Uterus (tissue), 3 donors: ENCODE measurements at regions not wholly inside any gene's neighbourhood (a gene's known extent, or its start where the extent isn't known, plus 50 kb on each side); places are given as distances from the start of the nearest gene placed in this dataset.

Experiments
- DNase-seq, 2 donors: peaks; one replicate each; pipeline ENCODE4 v3.0.0-alpha.2; 2019 to 2020
- H3K27ac ChIP-seq, 2 donors: fragments of 200-600 bp; sonication (generic); 1 replicate in 1 of 2; 2 replicates in 1 of 2; pipeline ENCODE4 v1.5.1; 2016 to 2018
- H3K27me3 ChIP-seq, 2 donors: fragments of 200-600 bp; sonication (generic); one replicate each; pipeline ENCODE4 v1.5.1; 2018 to 2019; ENCODE audit warnings: control low read depth in 1 of 2
- H3K36me3 ChIP-seq, 2 donors: fragments of 200-600 bp; sonication (generic); one replicate each; pipeline ENCODE4 v1.5.1; 2019; ENCODE audit warnings: control low read depth in 1 of 2
- H3K4me1 ChIP-seq, 2 donors: fragments of 200-600 bp; sonication (generic); one replicate each; pipeline ENCODE4 v1.5.1; 2018 to 2019; ENCODE audit warnings: control low read depth in 1 of 2
- H3K4me3 ChIP-seq, 2 donors: fragments of 200-600 bp; sonication (generic); 1 replicate in 1 of 2; 2 replicates in 1 of 2; pipeline ENCODE4 v1.5.1; 2018 to 2019; ENCODE audit warnings: mild to moderate bottlenecking in 1 of 2
- H3K9me3 ChIP-seq, 2 donors: fragments of 200-600 bp; sonication (generic); one replicate each; pipeline ENCODE4 v1.5.1; 2019; ENCODE audit warnings: control low read depth in 1 of 2
- CTCF ChIP-seq, 4 experiments: fragments of 200-600 bp in 2 of 4; fragments of 450-650 bp in 2 of 4; sonication (generic) in 2 of 4; IDR thresholded peaks; one replicate each; pipeline ENCODE4 v1.5.1; 2016 to 2019; ENCODE audit warnings: antibody characterized with exemption in 4 of 4, mild to moderate bottlenecking in 2 of 4, moderate library complexity in 1 of 4
- POLR2A ChIP-seq, 2 donors: fragments of 450-650 bp; IDR thresholded peaks; one replicate each; pipeline ENCODE4 v1.6.1; 2016; ENCODE audit warnings: antibody characterized with exemption in 2 of 2, mild to moderate bottlenecking in 1 of 2, moderate library complexity in 1 of 2
- intact Hi-C: fragments of 100-400 bp; cut with DNase I; formaldehyde crosslinking; loops from one replicate; pipeline ENCODE4 v1.15.1; 2023; ENCODE audit warnings: low total_unique reads
- donor health status: DM: yes; HTN: yes; CAD: no.

- intact Hi-C loops: no loop called here
- H3K4me1 ChIP-seq: no peaks in the 10 kb centered on the region
- no peaks in the 10 kb centered on the region for H3K9me3 ChIP-seq
- no peak overlapping the region for H3K4me3 ChIP-seq
- no peak for TF ChIP-seq POLR2A (IDR thresholded peaks at IDR 0.05)
- no peak for TF ChIP-seq CTCF (IDR thresholded peaks at IDR 0.05)
- no peak for DNase-seq
- H3K27me3 ChIP-seq: no peaks in the 10 kb centered on the region
- H3K27ac ChIP-seq: peak overlapping the region; percentile 58 to 77
- no peaks in the 10 kb centered on the region for H3K36me3 ChIP-seq
These were observed 347.7 kb downstream of the FBXO8 start for GRCh38 chr4:173935622-173936405.

GRCh38 chr4:173934933-173935620 is 348.4 kb downstream of the FBXO8 start:
- Histone ChIP-seq H3K27me3 (no peaks in the 10 kb centered on the region), H3K9me3 (no peaks in the 10 kb centered on the region), H3K4me3 (no peak overlapping the region), H3K4me1 (no peaks in the 10 kb centered on the region), H3K27ac (peak overlapping the region; percentile 52 to 58), H3K36me3 (no peaks in the 10 kb centered on the region)
- TF ChIP-seq CTCF (IDR thresholded peaks at IDR 0.05) (no peak), POLR2A (IDR thresholded peaks at IDR 0.05) (no peak)
- intact Hi-C loops: no loop called here
- peak in 1 of 2 donors; percentile 20 for DNase-seq

GRCh38 chr4:173934201-173934600 is 349.3 kb downstream of the FBXO8 start:
- intact Hi-C loops: no loop called here
- H3K36me3 ChIP-seq: no peaks in the 10 kb centered on the region
- H3K27ac ChIP-seq: peak overlapping the region in 1 of 2 donors; percentile 58
- no peaks in the 10 kb centered on the region for H3K9me3 ChIP-seq
- no peak for TF ChIP-seq POLR2A (IDR thresholded peaks at IDR 0.05)
- no peak for TF ChIP-seq CTCF (IDR thresholded peaks at IDR 0.05)
- H3K27me3 ChIP-seq: no peaks in the 10 kb centered on the region
- H3K4me1 ChIP-seq: no peaks in the 10 kb centered on the region
- H3K4me3 ChIP-seq: no peak overlapping the region
- no peak for DNase-seq

GRCh38 chr4:173932701-173933100 is 350.8 kb downstream of the FBXO8 start:
- H3K4me1 ChIP-seq: no peaks in the 10 kb centered on the region
- TF ChIP-seq POLR2A (IDR thresholded peaks at IDR 0.05) (no peak), CTCF (IDR thresholded peaks at IDR 0.05) (no peak)
- H3K4me3 ChIP-seq: no peak overlapping the region
- DNase-seq: no peak
- intact Hi-C loops: no loop called here
- no peaks in the 10 kb centered on the region for H3K9me3 ChIP-seq
- H3K27me3 ChIP-seq: no peaks in the 10 kb centered on the region
- no peaks in the 10 kb centered on the region for H3K36me3 ChIP-seq
- H3K27ac ChIP-seq: no peak overlapping the region

GRCh38 chr4:173930329-173930967 is 353.0 kb downstream of the FBXO8 start:
- H3K4me3 ChIP-seq: no peak overlapping the region

More at GRCh38 chr4:173930329-173930967, 353.0 kb downstream of the FBXO8 start:
- Histone ChIP-seq H3K27me3 (no peaks in the 10 kb centered on the region), H3K9me3 (no peaks in the 10 kb centered on the region), H3K4me1 (no peaks in the 10 kb centered on the region), H3K36me3 (no peaks in the 10 kb centered on the region), H3K27ac (no peak overlapping the region)
- no peak for DNase-seq
- intact Hi-C loops: no loop called here
- TF ChIP-seq POLR2A (IDR thresholded peaks at IDR 0.05) (no peak), CTCF (IDR thresholded peaks at IDR 0.05) (no peak)
